Ascending aorta (tissue), 2 donors: ENCODE measurements at regions not wholly inside any gene's neighbourhood (a gene's known extent, or its start where the extent isn't known, plus 50 kb on each side); places are given as distances from the start of the nearest gene placed in this dataset.

Experiments used
- DNase-seq, 2 donors: peaks; one replicate each; pipeline ENCODE4 v3.0.0-alpha.2; 2019; ENCODE audit warnings: low spot score in 2 of 2
- H3K27ac ChIP-seq, 2 donors: fragments of 200-600 bp; sonication (generic); one replicate each; pipeline ENCODE4 v1.5.1; 2016 to 2017; ENCODE audit warnings: mild to moderate bottlenecking in 1 of 2
- H3K27me3 ChIP-seq: fragments of 200-600 bp; sonication (generic); one replicate; pipeline ENCODE4 v1.5.1; 2017
- H3K36me3 ChIP-seq, 2 donors: fragments of 200-600 bp; sonication (generic); one replicate each; pipeline ENCODE4 v1.5.1; 2016
- H3K4me1 ChIP-seq, 2 donors: fragments of 200-600 bp; sonication (generic); one replicate each; pipeline ENCODE4 v1.5.1; 2016 to 2017; ENCODE audit warnings: mild to moderate bottlenecking in 1 of 2
- H3K4me3 ChIP-seq, 2 donors: fragments of 200-600 bp; sonication (generic); one replicate each; pipeline ENCODE4 v1.5.1; 2016 to 2017; ENCODE audit warnings: mild to moderate bottlenecking in 1 of 2
- H3K9me3 ChIP-seq, 2 donors: fragments of 200-600 bp; sonication (generic); one replicate each; pipeline ENCODE4 v1.5.1; 2016
- CTCF ChIP-seq, 3 experiments: fragments of 200-600 bp in 2 of 3; fragments of 450-650 bp in 1 of 3; sonication (generic) in 2 of 3; IDR thresholded peaks; one replicate each; pipeline ENCODE4 v1.5.1; 2016 to 2019; ENCODE audit warnings: antibody characterized with exemption in 3 of 3, mild to moderate bottlenecking in 1 of 3, moderate library complexity in 1 of 3
- intact Hi-C: fragments of 100-400 bp; cut with DNase I; formaldehyde crosslinking; loops from one replicate; pipeline ENCODE4 v1.15.1; 2023

GRCh38 chr1:175829845-175830244, 86.5 kb upstream of the TNR start:
- H3K4me3 ChIP-seq: no peak overlapping the region
- no peak for DNase-seq
- no peak overlapping the region for H3K27ac ChIP-seq
- intact Hi-C loops: no loop called here
- no peak for TF ChIP-seq CTCF (IDR thresholded peaks at IDR 0.05)
- H3K27me3 ChIP-seq: no peaks in the 10 kb centered on the region
- H3K4me1 ChIP-seq: no peaks in the 10 kb centered on the region
- no peaks in the 10 kb centered on the region for H3K9me3 ChIP-seq
- no peaks in the 10 kb centered on the region for H3K36me3 ChIP-seq

- no peak overlapping the region for H3K4me3 ChIP-seq
Measured at GRCh38 chr1:175826705-175827104, 83.3 kb upstream of the TNR start.

GRCh38 chr1:175824079-175824478, 80.7 kb upstream of the TNR start:
- intact Hi-C loops: no loop called here
- Histone ChIP-seq H3K4me1 (peaks cover 0 to 13% of the 10 kb centered on the region in 2 donors), H3K9me3 (peaks cover 0 to 8% of the 10 kb centered on the region in 2 donors), H3K4me3 (no peak overlapping the region), H3K36me3 (no peaks in the 10 kb centered on the region), H3K27me3 (no peaks in the 10 kb centered on the region), H3K27ac (no peak overlapping the region)
- peak in 1 of 3 experiments; percentile 15 for TF ChIP-seq CTCF (IDR thresholded peaks at IDR 0.05)
- no peak for DNase-seq

More at GRCh38 chr1:175826705-175827104, 83.3 kb upstream of the TNR start:
- Histone ChIP-seq H3K9me3 (no peaks in the 10 kb centered on the region), H3K36me3 (no peaks in the 10 kb centered on the region), H3K27me3 (no peaks in the 10 kb centered on the region), H3K4me1 (peaks cover 0 to 12% of the 10 kb centered on the region in 2 donors), H3K27ac (no peak overlapping the region)
- intact Hi-C loops: no loop called here
- TF ChIP-seq CTCF (IDR thresholded peaks at IDR 0.05): no peak
- no peak for DNase-seq

GRCh38 chr1:175823406-175823805, 80.0 kb upstream of the TNR start:
- H3K36me3 ChIP-seq: no peaks in the 10 kb centered on the region
- H3K27ac ChIP-seq: no peak overlapping the region
- H3K9me3 ChIP-seq: peaks cover 0 to 8% of the 10 kb centered on the region in 2 donors
- no peaks in the 10 kb centered on the region for H3K27me3 ChIP-seq
- intact Hi-C loops: no loop called here
- TF ChIP-seq CTCF (IDR thresholded peaks at IDR 0.05): no peak
- H3K4me3 ChIP-seq: no peak overlapping the region
- H3K4me1 ChIP-seq: peaks cover 0 to 16% of the 10 kb centered on the region in 2 donors
- DNase-seq: no peak

GRCh38 chr1:175822580-175822979, 79.2 kb upstream of the TNR start:
- no peaks in the 10 kb centered on the region for H3K36me3 ChIP-seq
- peak in 1 of 2 donors; percentile 67 for DNase-seq
- TF ChIP-seq CTCF (IDR thresholded peaks at IDR 0.05): no peak
- H3K9me3 ChIP-seq: peaks cover 0 to 8% of the 10 kb centered on the region in 2 donors
- peaks cover 6 to 24% of the 10 kb centered on the region in 2 donors for H3K4me1 ChIP-seq
- intact Hi-C loops: no loop called here
- peak overlapping the region in 1 of 2 donors; percentile 51 for H3K27ac ChIP-seq
- H3K27me3 ChIP-seq: no peaks in the 10 kb centered on the region
- H3K4me3 ChIP-seq: no peak overlapping the region

GRCh38 chr1:175820456-175821025, 77.1 kb upstream of the TNR start:
- no peak for TF ChIP-seq CTCF (IDR thresholded peaks at IDR 0.05)
- no peaks in the 10 kb centered on the region for H3K36me3 ChIP-seq
- no peak overlapping the region for H3K4me3 ChIP-seq
- H3K27ac ChIP-seq: peak overlapping the region in 1 of 2 donors; percentile 87
- DNase-seq: no peak
- H3K4me1 ChIP-seq: peaks cover 6 to 34% of the 10 kb centered on the region in 2 donors
- no peaks in the 10 kb centered on the region for H3K27me3 ChIP-seq
- intact Hi-C loops: no loop called here
- H3K9me3 ChIP-seq: peaks cover 0 to 8% of the 10 kb centered on the region in 2 donors
